Large intestine (tissue), 3 donors: ENCODE measurements at regions not wholly inside any gene's neighbourhood (a gene's known extent, or its start where the extent isn't known, plus 50 kb on each side); places are given as distances from the start of the nearest gene placed in this dataset.

Source experiments
- DNase-seq, 2 donors: peaks; one replicate each; pipeline versions ENCODE4 v3.0.0 to v3.0.0-alpha.2; 2013
- H3K27ac ChIP-seq: one replicate; pipeline ENCODE4 v1.5.1; 2013; ENCODE audit warnings: low read length
- H3K27me3 ChIP-seq: 2 replicates; pipeline ENCODE4 v1.6.1; 2013; ENCODE audit warnings: low read length; ENCODE audit not compliant: control insufficient read depth, insufficient read depth
- H3K36me3 ChIP-seq: 2 replicates; pipeline ENCODE4 v1.6.1; 2013; ENCODE audit warnings: low read length; ENCODE audit not compliant: control insufficient read depth, insufficient read depth
- H3K4me1 ChIP-seq: one replicate; pipeline ENCODE4 v1.6.1; 2013; ENCODE audit warnings: low read length; ENCODE audit not compliant: control insufficient read depth, insufficient read depth
- H3K4me3 ChIP-seq: one replicate; pipeline ENCODE4 v1.5.1; 2013; ENCODE audit warnings: low read length
- H3K9me3 ChIP-seq: one replicate; pipeline ENCODE4 v1.6.1; 2013; ENCODE audit warnings: mild to moderate bottlenecking, low read depth, low read length, moderate library complexity; ENCODE audit not compliant: control insufficient read depth
- WGBS: methylation state at CpG from one replicate; pipeline ENCODE4 v1.1.5; 2013; ENCODE audit warnings: low lambda C conversion rate; ENCODE audit not compliant: insufficient coverage; 5-methylcytosine and 5-hydroxymethylcytosine counted together

DNA sequence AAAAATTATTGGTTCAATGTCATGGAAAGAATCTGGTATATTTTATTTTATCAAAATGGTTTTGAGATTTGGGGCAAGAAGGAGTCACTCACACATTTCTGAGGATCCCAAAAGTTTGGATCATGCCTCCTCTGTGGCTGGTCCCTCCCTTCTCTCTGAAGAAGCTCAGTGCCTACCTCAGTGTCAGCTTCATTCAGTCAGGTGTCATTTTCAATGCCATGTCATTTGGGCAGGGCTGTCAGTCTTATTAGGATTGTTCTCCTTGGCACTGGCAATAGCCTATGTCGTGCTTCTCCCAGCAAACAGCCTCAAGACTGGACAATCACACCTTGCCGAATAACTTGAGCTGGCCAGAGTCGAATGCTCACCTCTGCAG, 264.5 kb upstream of the CAMK1G start:
- Histone ChIP-seq H3K9me3 (no peaks in the 10 kb centered on the region), H3K4me1 (no peaks in the 10 kb centered on the region), H3K27ac (no peak overlapping the region), H3K36me3 (no peaks in the 10 kb centered on the region), H3K4me3 (no peak overlapping the region), H3K27me3 (peaks cover 5% of the 10 kb centered on the region)
- DNase-seq, result no peak
- no CpG with 5 or more reads among the region's 3 CpGs for WGBS

DNA sequence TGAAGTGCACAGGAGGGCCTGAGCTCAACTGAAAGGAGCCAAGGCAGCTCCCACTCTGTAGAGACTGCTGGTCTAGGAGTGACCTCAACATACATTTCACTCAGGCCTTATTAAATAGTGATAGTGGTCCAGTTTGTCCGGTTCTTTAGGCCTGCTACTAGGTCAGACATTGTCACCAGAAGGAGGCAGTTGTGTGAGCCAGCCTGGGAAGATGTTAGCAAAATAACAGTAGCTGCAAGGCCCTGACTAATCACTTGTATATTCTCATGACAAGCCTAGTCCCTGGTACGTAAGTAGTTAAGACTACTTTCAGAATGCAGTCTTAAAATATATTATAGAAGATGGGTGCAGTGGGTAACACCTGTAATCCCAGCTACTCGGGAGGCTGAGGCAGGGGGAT, 264.0 kb upstream of the CAMK1G start:
- no peaks in the 10 kb centered on the region for H3K9me3 ChIP-seq
- H3K27me3 ChIP-seq, result peaks cover 3% of the 10 kb centered on the region
- H3K4me1 ChIP-seq, result no peaks in the 10 kb centered on the region
- no peak overlapping the region for H3K4me3 ChIP-seq
- no peak for DNase-seq
- WGBS, result 100% methylated on average over 1 of the region's 3 CpGs
- H3K36me3 ChIP-seq, result no peaks in the 10 kb centered on the region
- H3K27ac ChIP-seq, result no peak overlapping the region

DNA sequence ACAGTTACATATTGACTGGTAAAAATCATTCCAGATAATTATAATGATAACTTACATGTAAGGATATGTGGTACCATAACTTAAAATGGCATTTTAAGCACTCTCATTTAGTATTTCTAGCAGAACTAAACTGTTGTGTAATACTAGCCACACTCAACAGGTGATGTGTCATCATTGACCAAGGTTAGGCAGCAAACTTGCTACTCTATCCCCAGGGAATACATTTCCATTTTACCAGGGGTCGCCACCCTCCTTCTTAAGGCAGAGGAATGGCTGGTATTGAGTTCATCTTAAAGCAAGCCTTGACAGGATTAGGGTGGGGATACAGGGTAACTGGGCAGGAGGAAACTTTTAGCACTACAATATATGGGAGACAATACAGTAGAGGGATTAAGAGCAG, 259.8 kb upstream of the CAMK1G start:
- peaks cover 3% of the 10 kb centered on the region for H3K27me3 ChIP-seq
- no peaks in the 10 kb centered on the region for H3K9me3 ChIP-seq
- H3K4me1 ChIP-seq, result no peaks in the 10 kb centered on the region
- WGBS, result no CpG with 5 or more reads among the region's 1 CpG
- H3K36me3 ChIP-seq, result no peaks in the 10 kb centered on the region
- no peak overlapping the region for H3K27ac ChIP-seq
- no peak for DNase-seq
- H3K4me3 ChIP-seq, result no peak overlapping the region

DNA sequence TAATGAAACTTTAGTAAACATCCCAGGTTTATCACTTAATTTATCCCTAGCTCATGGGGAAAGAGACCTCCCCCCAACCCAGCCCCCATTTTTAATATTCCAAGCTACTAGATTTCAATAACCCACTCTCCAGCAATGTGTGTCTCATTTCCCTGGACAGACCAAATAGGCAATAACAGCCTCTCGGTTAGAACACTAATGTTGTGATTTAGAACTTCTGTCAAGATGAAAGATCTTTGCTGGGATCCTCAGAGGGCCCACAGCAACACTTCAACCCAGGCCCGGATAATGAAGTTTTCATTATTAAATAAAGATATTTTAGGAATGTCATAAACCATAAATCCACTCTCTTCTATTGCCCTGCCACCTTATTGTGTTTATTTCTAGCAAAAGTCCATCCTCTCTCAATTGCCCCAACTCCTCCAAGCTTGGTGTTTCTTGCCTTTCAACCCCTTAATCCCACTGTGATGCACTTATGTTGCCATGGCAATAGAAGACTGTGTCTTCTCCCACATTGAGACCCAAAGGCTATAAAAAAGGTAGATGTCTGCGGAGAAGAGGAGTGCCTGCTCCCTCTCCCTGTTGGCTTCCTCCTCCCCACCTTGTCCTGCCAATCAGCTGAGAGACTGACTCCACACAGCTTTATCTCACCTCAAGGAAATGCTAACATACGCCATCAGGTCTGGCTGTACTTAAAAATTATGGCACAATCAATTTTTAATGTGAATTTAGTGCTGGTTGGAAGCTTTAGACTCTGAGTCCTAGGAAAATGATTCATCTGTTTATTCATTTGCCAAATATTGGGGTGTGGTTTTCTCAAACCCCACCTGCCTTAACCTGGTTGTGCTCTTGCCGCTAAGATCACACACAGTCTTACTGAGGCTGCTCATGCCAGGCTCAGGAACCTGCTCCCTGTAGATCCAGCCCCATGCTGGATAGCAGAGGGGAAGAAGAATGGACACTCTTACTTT, 258.3 kb upstream of the CAMK1G start:
- Histone ChIP-seq H3K27me3 (peaks cover 7% of the 10 kb centered on the region), H3K36me3 (no peaks in the 10 kb centered on the region), H3K4me3 (no peak overlapping the region), H3K27ac (no peak overlapping the region), H3K4me1 (no peaks in the 10 kb centered on the region), H3K9me3 (no peaks in the 10 kb centered on the region)
- no peak for DNase-seq
- no CpG with 5 or more reads among the region's 5 CpGs for WGBS

DNA sequence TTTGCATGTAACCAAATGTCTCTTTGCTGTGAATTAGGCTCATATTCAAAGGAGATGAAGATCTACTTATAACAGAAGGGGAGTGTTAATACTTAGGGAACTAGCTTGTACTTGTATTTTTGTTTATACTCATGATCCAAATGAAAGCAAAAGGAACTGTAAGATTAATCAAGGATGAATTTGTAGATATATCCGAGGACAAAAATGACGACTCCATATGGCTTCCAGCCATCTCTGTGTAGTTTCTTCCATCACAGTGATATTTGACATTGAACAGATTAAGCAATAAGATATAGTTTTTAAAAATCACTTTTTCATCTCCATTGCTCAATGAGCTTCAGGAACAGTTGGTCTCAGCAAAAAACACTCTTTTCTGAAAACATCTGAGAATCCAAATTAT, 257.4 kb upstream of the CAMK1G start:
- no peaks in the 10 kb centered on the region for H3K36me3 ChIP-seq
- no peaks in the 10 kb centered on the region for H3K4me1 ChIP-seq
- WGBS, result 100% methylated on average over 2 of the region's 2 CpGs
- no peak overlapping the region for H3K4me3 ChIP-seq
- no peaks in the 10 kb centered on the region for H3K9me3 ChIP-seq
- no peak for DNase-seq
- no peak overlapping the region for H3K27ac ChIP-seq
- peaks cover 9% of the 10 kb centered on the region for H3K27me3 ChIP-seq

DNA sequence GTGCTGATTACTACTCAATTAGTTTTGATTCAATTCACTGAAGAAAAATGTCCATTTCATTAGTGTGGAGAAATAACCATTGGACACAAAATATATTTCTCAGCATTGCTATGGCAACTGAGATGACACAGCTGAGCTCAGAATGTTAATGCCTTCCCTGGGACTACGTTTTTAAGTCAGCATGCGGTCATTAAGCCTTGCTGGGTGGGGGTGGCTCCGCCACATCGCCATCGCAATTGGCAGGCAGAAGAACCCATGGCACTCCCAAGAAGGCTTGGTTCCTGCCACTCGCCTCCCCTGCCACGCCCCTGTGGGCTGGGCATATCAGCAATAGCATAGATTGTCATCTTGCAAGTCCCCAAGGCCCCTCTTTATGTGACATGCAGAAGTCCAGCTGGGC, 256.7 kb upstream of the CAMK1G start:
- no peak overlapping the region for H3K4me3 ChIP-seq
- no CpG with 5 or more reads among the region's 7 CpGs for WGBS
- peaks cover 11% of the 10 kb centered on the region for H3K27me3 ChIP-seq
- H3K36me3 ChIP-seq, result no peaks in the 10 kb centered on the region
- H3K4me1 ChIP-seq, result no peaks in the 10 kb centered on the region
- peak in 1 of 2 donors; percentile 13 for DNase-seq
- no peaks in the 10 kb centered on the region for H3K9me3 ChIP-seq
- H3K27ac ChIP-seq, result no peak overlapping the region

DNA sequence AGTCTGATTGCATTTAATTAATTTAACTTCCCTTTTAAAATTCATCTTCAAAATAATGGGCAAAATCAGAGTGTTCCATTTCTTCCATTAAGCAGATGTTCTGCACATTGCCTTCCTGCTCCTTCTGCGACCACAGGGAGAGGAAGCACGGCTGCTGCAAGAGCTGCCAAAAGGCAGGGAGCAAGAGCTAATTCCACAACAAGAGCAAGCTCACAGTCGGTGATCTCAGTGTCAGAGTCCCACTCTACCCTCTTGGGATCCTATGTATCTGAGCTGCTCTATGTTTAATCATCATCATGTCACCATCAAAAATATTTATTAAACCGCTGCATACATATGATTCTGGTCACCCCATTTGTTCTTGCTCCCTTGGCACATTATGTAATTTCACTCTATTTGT, 255.3 kb upstream of the CAMK1G start:
- Histone ChIP-seq H3K9me3 (no peaks in the 10 kb centered on the region), H3K4me3 (no peak overlapping the region), H3K36me3 (no peaks in the 10 kb centered on the region), H3K27me3 (peaks cover 11% of the 10 kb centered on the region), H3K27ac (no peak overlapping the region), H3K4me1 (no peaks in the 10 kb centered on the region)
- no peak for DNase-seq
- 88% methylated on average over 1 of the region's 4 CpGs for WGBS

DNA sequence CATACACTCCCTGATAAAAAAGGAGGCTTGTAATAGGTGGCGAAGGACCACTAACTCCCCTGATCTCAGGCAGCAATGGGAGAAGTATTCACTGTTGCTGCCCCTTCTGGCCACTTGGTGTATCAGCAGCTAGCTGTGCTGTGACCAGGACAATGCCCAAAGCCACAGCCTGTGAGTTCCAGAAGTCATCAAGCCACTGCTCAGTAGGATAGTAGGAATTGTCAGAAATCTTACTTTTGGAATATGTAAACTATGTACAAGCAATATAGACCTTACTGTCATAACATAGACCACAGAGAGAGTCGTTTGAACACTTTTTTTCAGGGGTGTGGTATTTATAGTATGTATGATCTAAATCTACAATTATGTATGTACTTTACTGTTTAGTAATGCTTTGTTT, 248.3 kb upstream of the CAMK1G start:
- Histone ChIP-seq H3K27ac (no peak overlapping the region), H3K4me3 (no peak overlapping the region), H3K9me3 (no peaks in the 10 kb centered on the region), H3K36me3 (no peaks in the 10 kb centered on the region), H3K4me1 (no peaks in the 10 kb centered on the region), H3K27me3 (peaks cover 7% of the 10 kb centered on the region)
- peak in 1 of 2 donors; percentile 9 for DNase-seq
- no CpG with 5 or more reads among the region's 2 CpGs for WGBS

DNA sequence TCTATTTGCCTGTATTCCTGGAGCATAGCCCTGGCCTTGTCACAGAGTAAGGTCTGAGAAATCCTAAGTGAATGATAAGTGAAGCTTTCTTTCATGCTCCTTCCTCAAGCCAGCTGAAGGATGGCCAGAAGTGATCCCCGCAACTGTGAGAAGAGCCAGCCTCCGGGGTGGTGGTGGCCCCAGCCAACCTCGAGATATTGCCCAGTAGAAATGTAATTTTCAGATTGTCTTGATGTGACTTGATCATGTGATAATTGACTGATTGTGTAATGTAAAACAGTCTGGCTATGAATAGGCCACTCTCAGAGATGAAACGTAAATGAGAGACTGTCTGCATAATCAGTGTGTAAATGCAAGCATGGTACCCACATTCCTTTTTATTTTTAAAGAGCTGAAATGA, 242.4 kb upstream of the CAMK1G start:
- H3K27me3 ChIP-seq, result peaks cover 21% of the 10 kb centered on the region
- no peak overlapping the region for H3K27ac ChIP-seq
- DNase-seq, result no peak
- H3K36me3 ChIP-seq, result no peaks in the 10 kb centered on the region
- no peaks in the 10 kb centered on the region for H3K9me3 ChIP-seq
- peaks cover 3% of the 10 kb centered on the region for H3K4me1 ChIP-seq
- no peak overlapping the region for H3K4me3 ChIP-seq
- no CpG with 5 or more reads among the region's 4 CpGs for WGBS

DNA sequence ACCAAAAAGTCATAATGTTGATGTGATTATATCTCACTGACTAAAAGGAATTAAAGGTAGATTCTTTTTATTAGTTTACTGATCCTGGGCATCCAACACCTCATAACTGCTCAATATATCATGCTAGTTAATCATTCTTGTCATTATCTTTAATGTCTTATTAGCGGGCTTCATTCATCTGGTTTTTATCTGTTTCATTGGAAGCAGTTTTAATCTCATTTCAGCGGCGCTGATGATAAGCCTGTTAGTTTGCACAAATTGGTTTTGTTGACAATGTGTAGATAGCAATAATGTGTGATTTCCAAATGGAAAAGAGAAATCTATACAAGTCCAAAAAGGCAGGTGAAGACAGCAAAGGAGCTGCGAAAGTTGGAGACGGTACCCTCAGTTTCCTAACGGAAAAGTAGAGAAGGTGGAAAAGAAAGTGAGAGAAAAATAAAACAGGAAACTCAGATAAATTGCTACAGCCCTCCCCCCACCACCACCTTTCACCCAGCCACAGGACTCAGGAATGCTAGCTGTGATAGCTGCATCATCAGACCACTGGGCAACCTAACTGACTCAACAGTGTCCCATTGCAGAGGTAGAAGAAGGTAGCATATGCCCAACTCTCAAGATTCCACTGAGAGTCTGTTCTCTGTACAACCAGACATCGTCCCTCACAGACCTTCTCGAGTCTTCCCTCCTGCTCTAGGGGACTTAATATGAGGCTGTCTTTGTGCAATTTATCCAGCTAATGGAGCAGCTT, 241.7 kb upstream of the CAMK1G start:
- Histone ChIP-seq H3K4me3 (no peak overlapping the region), H3K27me3 (peaks cover 24% of the 10 kb centered on the region), H3K4me1 (peaks cover 3% of the 10 kb centered on the region), H3K36me3 (no peaks in the 10 kb centered on the region), H3K27ac (no peak overlapping the region), H3K9me3 (no peaks in the 10 kb centered on the region)
- no peak for DNase-seq
- 10% methylated on average over 4 of the region's 8 CpGs for WGBS
